NCI-H2196 treated with DMSO at 0.1 percent for 48 hours (cell line): ENCODE measurements at regions not wholly inside any gene's neighbourhood (a gene's known extent, or its start where the extent isn't known, plus 50 kb on each side); places are given as distances from the start of the nearest gene placed in this dataset.

ENCODE experiments used
- DNase-seq: peaks from one replicate; lab custom pipeline; 2025; ENCODE audit not compliant: unreplicated experiment; lab: John Stamatoyannopoulos, UW

GRCh38 chr9:69955536-69956355 is 87.9 kb upstream of the MAMDC2 start:
- DNase-seq, result no peak

- no peak for DNase-seq
These were observed 81.8 kb upstream of the MAMDC2 start for GRCh38 chr9:69961843-69962242.

GRCh38 chr9:69963803-69964202 is 79.8 kb upstream of the MAMDC2 start:
- DNase-seq, result no peak

- DNase-seq, result no peak
These were observed 79.2 kb upstream of the MAMDC2 start for GRCh38 chr9:69964446-69964845.

- no peak for DNase-seq
These were observed 78.1 kb upstream of the MAMDC2 start for GRCh38 chr9:69965416-69966145.

- no peak for DNase-seq
These were observed 76.3 kb upstream of the MAMDC2 start for GRCh38 chr9:69967344-69967743.

GRCh38 chr9:69970001-69970533 is 73.6 kb upstream of the MAMDC2 start:
- no peak for DNase-seq

GRCh38 chr9:69971643-69972449 is 71.8 kb upstream of the MAMDC2 start:
- peak; percentile 14 for DNase-seq

- no peak for DNase-seq
These were observed 68.0 kb upstream of the MAMDC2 start for GRCh38 chr9:69975681-69976080.

- no peak for DNase-seq
These were observed 67.5 kb upstream of the MAMDC2 start for GRCh38 chr9:69976152-69976551.

- no peak for DNase-seq
These were observed 63.6 kb upstream of the MAMDC2 start for GRCh38 chr9:69980041-69980440.

GRCh38 chr9:69980591-69980990 is 63.1 kb upstream of the MAMDC2 start:
- no peak for DNase-seq

GRCh38 chr9:69981686-69982445 is 61.8 kb upstream of the MAMDC2 start:
- no peak for DNase-seq

- no peak for DNase-seq
These were observed 58.8 kb upstream of the MAMDC2 start for GRCh38 chr9:69984831-69985230.

- DNase-seq, result no peak
These were observed 57.7 kb upstream of the MAMDC2 start for GRCh38 chr9:69985971-69986370.

- no peak for DNase-seq
These were observed 56.7 kb upstream of the MAMDC2 start for GRCh38 chr9:69986970-69987369.

- no peak for DNase-seq
These were observed 56.2 kb upstream of the MAMDC2 start for GRCh38 chr9:69987457-69987856.

GRCh38 chr9:69993110-69993509 is 50.5 kb upstream of the MAMDC2 start:
- DNase-seq, result no peak
